DND-41 (cell line): ENCODE measurements at regions not wholly inside any gene's neighbourhood (a gene's known extent, or its start where the extent isn't known, plus 50 kb on each side); places are given as distances from the start of the nearest gene placed in this dataset.
A peak's percentile ranks its signal among the peaks of the same experiment; 100 is the strongest.

Experiments
- EZH2 ChIP-seq: IDR thresholded peaks from 3 replicates; pipeline ENCODE4 v1.6.1; 2012; ENCODE audit warnings: borderline replicate concordance, low read depth, mild to moderate bottlenecking, moderate library complexity, low read length, inconsistent platforms; ENCODE audit not compliant: severe bottlenecking
- TF ChIP-seq, protein P1 (sequence below): IDR thresholded peaks from 2 replicates; pipeline ENCODE4 v1.5.1; 2012; ENCODE audit warnings: borderline replicate concordance, low read length, moderate library complexity, mild to moderate bottlenecking; ENCODE audit not compliant: poor library complexity, severe bottlenecking; ENCODE audit errors: extremely low read depth

- TF ChIP-seq, protein P1, sequence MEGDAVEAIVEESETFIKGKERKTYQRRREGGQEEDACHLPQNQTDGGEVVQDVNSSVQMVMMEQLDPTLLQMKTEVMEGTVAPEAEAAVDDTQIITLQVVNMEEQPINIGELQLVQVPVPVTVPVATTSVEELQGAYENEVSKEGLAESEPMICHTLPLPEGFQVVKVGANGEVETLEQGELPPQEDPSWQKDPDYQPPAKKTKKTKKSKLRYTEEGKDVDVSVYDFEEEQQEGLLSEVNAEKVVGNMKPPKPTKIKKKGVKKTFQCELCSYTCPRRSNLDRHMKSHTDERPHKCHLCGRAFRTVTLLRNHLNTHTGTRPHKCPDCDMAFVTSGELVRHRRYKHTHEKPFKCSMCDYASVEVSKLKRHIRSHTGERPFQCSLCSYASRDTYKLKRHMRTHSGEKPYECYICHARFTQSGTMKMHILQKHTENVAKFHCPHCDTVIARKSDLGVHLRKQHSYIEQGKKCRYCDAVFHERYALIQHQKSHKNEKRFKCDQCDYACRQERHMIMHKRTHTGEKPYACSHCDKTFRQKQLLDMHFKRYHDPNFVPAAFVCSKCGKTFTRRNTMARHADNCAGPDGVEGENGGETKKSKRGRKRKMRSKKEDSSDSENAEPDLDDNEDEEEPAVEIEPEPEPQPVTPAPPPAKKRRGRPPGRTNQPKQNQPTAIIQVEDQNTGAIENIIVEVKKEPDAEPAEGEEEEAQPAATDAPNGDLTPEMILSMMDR: peak; percentile 17
- TF ChIP-seq EZH2: no peak
These were observed 100.0 kb downstream of the CRYAA start for GRCh38 chr21:43268804-43269186.
